Frontal cortex (tissue), 4 donors: ENCODE measurements at regions not wholly inside any gene's neighbourhood (a gene's known extent, or its start where the extent isn't known, plus 50 kb on each side); places are given as distances from the start of the nearest gene placed in this dataset. TPM values are rescaled to one million over a fixed set of nuclear protein-coding genes. Genes with fewer than 3 reads are reported as not detected.

Experiments used
- DNase-seq, 2 donors: peaks; one replicate each; pipeline ENCODE4 v3.0.0; 2012; ENCODE audit warnings: low spot score in 2 of 2
- FAIRE-seq: peaks from 2 replicates; lab custom pipeline; 2012; peaks lifted over from hg19 to GRCh38; lab: Jason Lieb, UNC
- small RNA-seq: library from RNA; depleted of rRNA; stranded (forward); fragments of <200 nt; gene quantifications from one replicate; pipeline ENCODE3, GENCODE V24; 2014
- donor health status: control.
- donor health status: control.
- donor health status: control.

DNA sequence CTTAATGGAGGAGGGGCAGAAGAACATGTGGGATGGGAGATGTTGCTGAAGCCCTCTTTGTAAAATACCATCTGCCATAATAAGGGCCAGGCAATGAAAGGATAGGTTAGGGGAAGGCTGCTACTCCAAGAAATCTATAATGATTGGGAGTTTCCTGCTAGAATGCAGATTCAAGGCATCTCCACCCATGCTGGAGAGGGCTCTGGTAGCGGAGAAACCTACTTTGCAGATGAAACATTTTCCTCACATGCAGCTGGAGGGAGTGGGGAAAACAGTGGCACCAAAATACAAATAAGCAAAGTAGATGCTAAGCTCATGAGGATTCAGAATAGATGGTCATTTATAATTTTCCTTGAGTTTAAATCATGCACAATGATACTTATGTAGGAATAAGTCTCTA is 82.3 kb upstream of the GCFC2 start:
- FAIRE-seq: no peak
- no peak for DNase-seq

GRCh38 chr2:75792146-75792545 is 81.4 kb upstream of the GCFC2 start:
- FAIRE-seq: no peak
- no peak for DNase-seq

- DNase-seq: no peak
- FAIRE-seq: no peak
Observed at GRCh38 chr2:75790814-75791467, 80.2 kb upstream of the GCFC2 start.

- no peak for DNase-seq
- FAIRE-seq: no peak
Observed at GRCh38 chr2:75790121-75790813, 79.6 kb upstream of the GCFC2 start.

DNA sequence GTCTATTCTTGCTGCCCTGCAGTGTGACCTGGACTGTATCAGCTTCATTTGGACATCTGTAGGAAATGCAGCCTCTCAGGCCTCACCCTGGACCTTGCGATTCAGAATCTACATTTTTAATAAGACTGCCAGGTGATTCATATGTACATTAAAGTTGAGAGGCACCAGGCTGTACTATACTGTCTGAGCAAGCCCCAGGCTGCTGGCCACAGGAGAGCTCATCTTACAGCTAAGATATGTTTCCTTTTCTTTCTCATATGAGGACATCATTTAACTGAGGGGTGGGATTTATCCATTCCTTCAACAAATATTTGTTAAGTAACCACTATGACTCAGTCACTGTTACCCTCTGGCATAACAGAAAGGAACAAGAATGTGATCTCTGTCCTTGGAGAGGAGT is 78.2 kb upstream of the GCFC2 start:
- no peak for FAIRE-seq

DNA sequence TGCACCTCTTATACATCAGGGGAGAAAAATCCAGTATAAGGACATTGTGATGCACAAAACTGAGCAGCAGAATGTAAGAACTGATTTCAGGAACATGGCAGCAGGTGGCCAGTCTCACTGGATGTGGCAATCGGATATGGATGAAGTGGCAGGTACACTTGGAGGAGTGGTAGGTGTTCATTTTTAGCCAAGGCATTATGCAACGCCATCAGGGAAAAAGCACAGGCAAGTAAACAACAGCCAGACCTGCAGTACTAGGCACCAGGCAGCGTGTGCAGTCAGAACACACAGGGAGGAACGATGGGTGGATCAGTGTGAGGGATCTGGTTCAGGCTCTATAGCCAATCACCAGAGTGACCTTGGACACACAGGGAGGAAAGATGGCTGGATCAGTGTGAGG is 77.4 kb upstream of the GCFC2 start:
- no peak for DNase-seq
- no peak for FAIRE-seq

More for the DNA sequence above, 78.2 kb upstream of the GCFC2 start:
- no peak for DNase-seq

DNA sequence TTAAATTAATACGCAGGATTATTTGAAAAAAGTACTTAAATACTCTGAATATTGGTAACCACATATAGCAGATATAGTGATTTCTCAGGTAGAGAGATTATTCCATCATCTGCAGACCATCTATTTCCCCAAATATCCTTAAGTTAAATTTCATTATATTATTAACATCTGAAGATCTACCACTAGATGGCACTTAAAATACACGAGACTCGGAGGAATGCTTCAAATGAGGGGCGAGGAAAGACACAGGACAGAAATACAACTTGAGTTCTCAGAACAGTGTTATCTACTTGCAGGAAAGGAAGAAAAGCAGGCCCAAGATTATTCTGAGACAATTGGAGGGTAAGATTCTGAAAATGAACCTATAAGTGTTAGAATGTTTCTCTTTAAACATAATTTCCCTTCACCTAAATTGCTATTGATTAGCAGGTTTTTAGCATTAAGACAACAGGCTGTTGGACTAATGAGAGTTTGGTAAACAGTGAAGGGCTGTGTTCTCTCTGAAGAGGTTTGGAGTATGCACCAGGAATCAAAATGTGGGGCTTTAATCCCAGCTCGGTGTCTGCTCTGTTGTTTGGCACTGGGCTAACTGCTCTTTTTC is 76.9 kb upstream of the GCFC2 start:
- FAIRE-seq (peak; percentile 86), DNase-seq (peak in 1 of 2 donors; percentile 4)

DNA sequence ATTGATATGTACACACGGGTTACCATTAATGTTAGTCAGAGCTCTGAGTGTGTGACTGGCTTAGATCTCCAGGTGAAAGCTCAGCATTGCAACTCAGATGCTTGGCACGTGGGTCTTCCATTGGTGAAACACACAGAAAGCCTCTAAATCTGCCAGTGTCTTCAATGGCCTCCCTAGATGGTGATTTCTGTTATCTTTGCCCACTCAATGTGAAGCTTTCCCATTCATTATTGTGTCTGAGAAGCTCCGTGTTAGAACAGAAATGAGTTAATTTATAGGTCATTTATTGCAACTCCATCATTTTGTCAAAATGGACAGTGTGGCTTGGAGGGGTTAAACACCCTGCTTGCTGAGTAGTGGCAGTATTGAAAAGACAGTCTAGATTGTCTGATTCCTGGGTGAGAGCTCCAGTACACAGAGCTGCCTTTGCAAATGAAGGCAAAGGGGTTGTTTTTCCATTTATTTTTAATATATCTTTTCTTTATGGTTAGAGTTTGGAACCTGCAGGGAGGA is 64.7 kb upstream of the GCFC2 start:
- FAIRE-seq (no peak), DNase-seq (no peak)

DNA sequence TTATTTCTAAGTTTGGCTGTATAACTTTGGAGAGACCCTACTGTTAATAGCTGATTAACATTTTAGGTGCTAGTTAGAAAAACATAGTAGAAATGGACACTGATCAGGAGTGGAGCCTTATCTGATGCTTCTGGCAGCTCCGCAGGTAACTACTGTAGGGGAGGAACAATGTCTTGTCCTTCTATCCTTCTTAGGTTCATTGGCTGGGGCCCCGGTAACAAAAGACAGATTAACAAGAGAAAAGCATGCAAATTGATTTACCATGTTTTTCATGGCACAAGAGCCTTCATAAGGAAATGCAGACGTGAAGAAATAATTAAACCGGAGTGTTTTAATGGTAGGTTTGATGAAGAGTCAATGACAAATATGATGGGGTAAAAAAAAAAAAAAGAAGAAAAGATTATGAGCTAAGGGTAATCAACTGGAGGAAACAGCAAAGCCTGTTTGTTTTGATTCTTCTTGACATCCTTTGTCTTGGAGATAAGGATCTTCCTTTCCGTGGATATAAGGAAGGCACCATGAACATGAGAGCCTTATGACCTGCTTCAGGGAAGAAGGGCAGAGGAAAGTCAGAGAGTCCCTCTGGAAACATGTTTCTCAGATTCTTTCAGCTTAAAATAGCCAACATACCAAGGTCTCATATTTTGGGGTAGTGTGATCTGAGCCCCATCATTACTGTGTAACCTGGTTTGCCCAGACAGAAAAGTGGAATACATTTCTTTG is 62.4 kb upstream of the GCFC2 start:
- DNase-seq (no peak), FAIRE-seq (no peak)

GRCh38 chr2:75765798-75766197 is 55.1 kb upstream of the GCFC2 start:
- DNase-seq (no peak), FAIRE-seq (no peak)

DNA sequence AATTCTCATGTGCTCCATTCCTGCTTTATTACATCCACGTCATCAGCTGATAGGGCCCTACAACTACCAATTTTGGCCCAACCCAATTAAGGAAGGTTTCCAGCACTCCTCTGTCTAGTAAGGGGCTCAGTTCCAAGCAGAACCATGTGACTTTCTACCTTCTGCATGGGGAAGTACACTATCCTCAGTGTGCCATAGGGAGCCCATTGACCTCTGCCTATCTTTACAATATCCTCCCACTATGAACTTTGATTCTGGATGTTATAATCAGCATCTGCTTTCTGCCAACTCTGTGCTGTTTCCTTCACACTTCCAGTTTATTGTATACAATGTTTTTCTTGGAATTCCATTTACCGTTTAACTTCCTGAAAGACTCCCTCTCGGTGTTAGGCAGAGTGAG is 53.9 kb upstream of the GCFC2 start:
- no peak for DNase-seq
- FAIRE-seq: no peak

Small RNA genes in the stretch of these regions (small RNA-seq; reads per million reads assigned to genes)
- gene RN7SKP164: not detected
